Endothelial cell of umbilical vein (primary cell): ENCODE measurements at regions not wholly inside any gene's neighbourhood (a gene's known extent, or its start where the extent isn't known, plus 50 kb on each side); places are given as distances from the start of the nearest gene placed in this dataset.

Source experiments
- BruUV-seq: library from RNA; stranded (reverse); fragments of 400-500 nt; replicated peaks from 2 replicates; lab custom pipeline; 2021; lab: Mats Ljungman, UMichigan
- CTCF ChIA-PET: fragments of 300-600, 350-600 bp; sonication (Branson Sonifier 250); formaldehyde crosslinking; loops from one replicate; lab custom pipeline; 2021; ENCODE audit warnings: antibody characterized with exemption, inconsistent platforms; lab: Charles Lee
- POLR2A ChIA-PET: fragments of 300-600, 350-600 bp; sonication (Branson Sonifier 250); formaldehyde crosslinking; loops from one replicate; lab custom pipeline; 2021; ENCODE audit warnings: antibody characterized with exemption, inconsistent platforms; lab: Charles Lee
- DNase-seq: peaks from one replicate; pipeline ENCODE4 v3.0.0-alpha.2; 2011; ENCODE audit warnings: low read depth, low spot score
- FAIRE-seq: peaks from 2 replicates; lab custom pipeline; 2011; peaks lifted over from hg19 to GRCh38; lab: Jason Lieb, UNC
- H2AFZ ChIP-seq: 2 replicates; pipeline ENCODE4 v1.6.0; 2012; ENCODE audit warnings: low read depth, low read length, control low read depth, inconsistent platforms
- H3K27ac ChIP-seq: 2 replicates; pipeline ENCODE4 v1.5.1; 2011; ENCODE audit warnings: low read depth, mild to moderate bottlenecking, control low read depth, low read length, moderate library complexity; ENCODE audit not compliant: insufficient read depth
- H3K27me3 ChIP-seq, 2 experiments: 2 replicates each; pipeline versions ENCODE4 v1.6.0 to v1.6.1; 2011; ENCODE audit warnings: low read length in 2 of 2, mixed read lengths in 1 of 2; ENCODE audit not compliant: control insufficient read depth in 2 of 2, insufficient read depth in 2 of 2
- H3K36me3 ChIP-seq, 2 experiments: 2 replicates in 1 of 2; 3 replicates in 1 of 2; pipeline ENCODE4 v1.5.1; 2011; ENCODE audit warnings: low read length in 2 of 2, mild to moderate bottlenecking in 1 of 2, moderate library complexity in 1 of 2; ENCODE audit not compliant: control insufficient read depth in 2 of 2, insufficient read depth in 2 of 2; ENCODE audit errors: extremely low read depth in 1 of 2
- H3K4me1 ChIP-seq: 3 replicates; pipeline ENCODE4 v1.5.1; 2011; ENCODE audit warnings: mild to moderate bottlenecking, low read length; ENCODE audit not compliant: control insufficient read depth, insufficient read depth; ENCODE audit errors: extremely low read depth
- H3K4me2 ChIP-seq: 2 replicates; pipeline ENCODE4 v1.6.1; 2011; ENCODE audit warnings: low read length, control low read depth, mixed read lengths; ENCODE audit not compliant: insufficient read depth
- H3K4me3 ChIP-seq, 3 experiments: fragments of 200-600 bp in 1 of 3; sonication (generic), shearing (Covaris generic) in 1 of 3; replicated peaks in 1 of 3; 2 replicates each; pipeline ENCODE4 v1.5.1; 2011 to 2016; ENCODE audit warnings: control low read depth in 3 of 3, low read length in 3 of 3, mild to moderate bottlenecking in 2 of 3, inconsistent platforms in 1 of 3, low read depth in 1 of 3, moderate library complexity in 1 of 3; ENCODE audit not compliant: insufficient read depth in 1 of 3
- H3K79me2 ChIP-seq: 2 replicates; pipeline ENCODE4 v1.6.0; 2012; ENCODE audit warnings: low read length, inconsistent platforms; ENCODE audit not compliant: control insufficient read depth, insufficient read depth
- H3K9ac ChIP-seq: replicated peaks from 2 replicates; pipeline ENCODE3; 2011; ENCODE audit warnings: low read length, control low read depth; ENCODE audit not compliant: insufficient read depth; ENCODE audit errors: extremely low read depth
- H3K9me1 ChIP-seq: replicated peaks from 3 replicates; pipeline ENCODE4 v1.6.0; 2011; ENCODE audit warnings: mild to moderate bottlenecking, low read length; ENCODE audit not compliant: control insufficient read depth, insufficient read depth; ENCODE audit errors: extremely low read depth
- H3K9me3 ChIP-seq: replicated peaks from 2 replicates; pipeline ENCODE4 v1.5.1; 2012; ENCODE audit warnings: low read length, inconsistent platforms; ENCODE audit not compliant: control insufficient read depth, insufficient read depth
- H4K20me1 ChIP-seq: replicated peaks from 2 replicates; pipeline ENCODE3; 2011; ENCODE audit warnings: mild to moderate bottlenecking, low read length; ENCODE audit not compliant: control insufficient read depth, insufficient read depth; ENCODE audit errors: extremely low read depth
- CTCF ChIP-seq, 2 donors: IDR thresholded peaks; 1 replicate in 1 of 2; 2 replicates in 1 of 2; pipeline ENCODE4 v1.5.1; 2011; ENCODE audit warnings: low read length in 2 of 2, mild to moderate bottlenecking in 2 of 2, moderate library complexity in 2 of 2, control low read depth in 1 of 2, inconsistent platforms in 1 of 2, low read depth in 1 of 2; ENCODE audit not compliant: insufficient read depth in 1 of 2; ENCODE audit errors: extremely low read depth in 1 of 2
- EZH2 ChIP-seq: IDR thresholded peaks from 2 replicates; pipeline ENCODE4 v1.6.1; 2012; ENCODE audit warnings: borderline replicate concordance, low read depth, mild to moderate bottlenecking, moderate library complexity, low read length, inconsistent platforms; ENCODE audit not compliant: severe bottlenecking
- FOS ChIP-seq: IDR thresholded peaks from 2 replicates; pipeline ENCODE4 v1.6.1; 2011; ENCODE audit warnings: mild to moderate bottlenecking, low read length, moderate library complexity, borderline replicate concordance; ENCODE audit not compliant: insufficient read depth
- GATA2 ChIP-seq: IDR thresholded peaks from 2 replicates; pipeline ENCODE4 v1.7.0; 2011; ENCODE audit warnings: low read depth, mild to moderate bottlenecking, moderate library complexity, mixed read lengths, low read length; ENCODE audit not compliant: insufficient read length, insufficient read depth
- JUN ChIP-seq: IDR thresholded peaks from 2 replicates; pipeline ENCODE4 v1.6.1; 2011; ENCODE audit warnings: borderline replicate concordance, low read depth; ENCODE audit not compliant: insufficient read length, insufficient read depth
- MAX ChIP-seq: IDR thresholded peaks from 2 replicates; pipeline ENCODE4 v1.6.1; 2011; ENCODE audit not compliant: insufficient read depth, insufficient read length
- MYC ChIP-seq: IDR thresholded peaks from one replicate; pipeline ENCODE4 v1.6.1; 2011; ENCODE audit warnings: mild to moderate bottlenecking, low read depth, low read length
- POLR2A ChIP-seq: IDR thresholded peaks from 2 replicates; pipeline ENCODE4 v1.6.1; 2012; ENCODE audit warnings: low read depth, mild to moderate bottlenecking, control low read depth, low read length
- POLR2AphosphoS5 ChIP-seq: IDR thresholded peaks from 2 replicates; pipeline ENCODE4 v1.6.1; 2012; ENCODE audit warnings: low read depth, mild to moderate bottlenecking, control low read depth, low read length, moderate library complexity; ENCODE audit not compliant: insufficient read depth
- dilution Hi-C: fragments of 300-500 bp; cut with MboI; formaldehyde crosslinking; loops from one replicate; pipeline ENCODE4 v1.15.0; 2019; ENCODE audit warnings: low sequenced_read_pairs; ENCODE audit not compliant: extremely low pct_ligation_motif_present
- intact Hi-C: fragments of 100-400 bp; cut with micrococcal nuclease; formaldehyde crosslinking; loops from one replicate; pipeline ENCODE4 v1.10.0; 2022

- H3K9me3 ChIP-seq = no peaks in the 10 kb centered on the region
- H3K27me3 ChIP-seq = no peaks in the 10 kb centered on the region
- no peaks in the 10 kb centered on the region for H3K79me2 ChIP-seq
- no peak overlapping the region for H2AFZ ChIP-seq
- no peaks in the 10 kb centered on the region for H4K20me1 ChIP-seq
- H3K4me1 ChIP-seq = no peaks in the 10 kb centered on the region
- dilution Hi-C loops (no loop called here), intact Hi-C loops (no loop called here)
- no peaks in the 10 kb centered on the region for H3K36me3 ChIP-seq
- no peak overlapping the region for H3K9ac ChIP-seq
- no peak overlapping the region for H3K4me3 ChIP-seq
- no peak overlapping the region for H3K4me2 ChIP-seq
- ChIA-PET CTCF (no interaction called here), POLR2A (no interaction called here)
- no TSS peak for BruUV-seq
- no peak overlapping the region for H3K27ac ChIP-seq
- DNase-seq (no peak), FAIRE-seq (no peak)
- TF ChIP-seq EZH2 = no peak
- no peak for TF ChIP-seq CTCF (IDR thresholded peaks at IDR 0.05; ENCODE audit: extremely low read depth in 1 of 2, insufficient read depth in 1 of 2, low read depth in 1 of 2, low read length in 2 of 2)
- TF ChIP-seq POLR2A = no peak
- no peak for TF ChIP-seq GATA2
- no peaks in the 10 kb centered on the region for H3K9me1 ChIP-seq
Measured at GRCh38 chr10:124228471-124228870, 135.1 kb upstream of the CHST15 start.

- Histone ChIP-seq H3K79me2 (no peaks in the 10 kb centered on the region), H3K27me3 (no peaks in the 10 kb centered on the region), H3K9me3 (no peaks in the 10 kb centered on the region), H3K4me3 (no peak overlapping the region), H3K9ac (no peak overlapping the region), H3K4me2 (no peak overlapping the region), H3K27ac (no peak overlapping the region), H2AFZ (no peak overlapping the region), H4K20me1 (no peaks in the 10 kb centered on the region), H3K9me1 (no peaks in the 10 kb centered on the region), H3K4me1 (no peaks in the 10 kb centered on the region), H3K36me3 (no peaks in the 10 kb centered on the region)
- TF ChIP-seq CTCF (IDR thresholded peaks at IDR 0.05; ENCODE audit: extremely low read depth in 1 of 2, insufficient read depth in 1 of 2, low read depth in 1 of 2, low read length in 2 of 2) (no peak), MYC (no peak), MAX (no peak), POLR2A (no peak), EZH2 (no peak), JUN (no peak), FOS (no peak), GATA2 (no peak), POLR2AphosphoS5 (no peak)
- intact Hi-C loops (no loop called here), dilution Hi-C loops (no loop called here)
- POLR2A ChIA-PET = no interaction called here
- CTCF ChIA-PET = no interaction called here
- BruUV-seq = no TSS peak
- no peak for DNase-seq
- FAIRE-seq = no peak
Measured at GRCh38 chr10:124227988-124228387, 134.6 kb upstream of the CHST15 start.
